H1 (cell line): ENCODE measurements at regions not wholly inside any gene's neighbourhood (a gene's known extent, or its start where the extent isn't known, plus 50 kb on each side); places are given as distances from the start of the nearest gene placed in this dataset.

Experiments used
- ASH2L ChIP-seq: fragments of 200-600, 300-600 bp; sonication (generic); IDR thresholded peaks from one replicate; pipeline ENCODE4 v1.7.1; 2017; ENCODE audit warnings: low read length
- BCL11A ChIP-seq, 2 experiments: IDR thresholded peaks; one replicate each; pipeline ENCODE4 v1.6.1; 2011; ENCODE audit warnings: low read depth in 2 of 2, low read length in 2 of 2, mild to moderate bottlenecking in 2 of 2
- CREB1 ChIP-seq: IDR thresholded peaks from 2 replicates; pipeline ENCODE4 v1.6.1; 2012; ENCODE audit warnings: inconsistent platforms
- KDM4A ChIP-seq: IDR thresholded peaks from one replicate; pipeline ENCODE4 v1.7.1; 2012; ENCODE audit warnings: low read depth, mild to moderate bottlenecking, moderate library complexity, low read length, inconsistent platforms; ENCODE audit not compliant: severe bottlenecking
- NRF1 ChIP-seq: IDR thresholded peaks from 2 replicates; pipeline ENCODE4 v1.6.1; 2011; ENCODE audit warnings: mild to moderate bottlenecking, low read depth, low read length, improper control_type of control experiment
- SP2 ChIP-seq: IDR thresholded peaks from 2 replicates; pipeline ENCODE4 v1.6.1; 2012; ENCODE audit warnings: mild to moderate bottlenecking, low read length, inconsistent platforms
- TCF12 ChIP-seq: IDR thresholded peaks from 2 replicates; pipeline ENCODE4 v1.6.1; 2011; ENCODE audit warnings: low read depth, mild to moderate bottlenecking, low read length
- TF ChIP-seq, protein P1 (sequence below): fragments of 300-600 bp; sonication (generic); IDR thresholded peaks from 2 replicates; pipeline ENCODE4 v1.7.1; 2012; ENCODE audit warnings: low read length, moderate library complexity, mild to moderate bottlenecking, inconsistent platforms; ENCODE audit not compliant: insufficient replicate concordance
- TF ChIP-seq, protein P2 (sequence below): IDR thresholded peaks from 2 replicates; pipeline ENCODE4 v1.6.1; 2012; ENCODE audit warnings: inconsistent platforms

DNA sequence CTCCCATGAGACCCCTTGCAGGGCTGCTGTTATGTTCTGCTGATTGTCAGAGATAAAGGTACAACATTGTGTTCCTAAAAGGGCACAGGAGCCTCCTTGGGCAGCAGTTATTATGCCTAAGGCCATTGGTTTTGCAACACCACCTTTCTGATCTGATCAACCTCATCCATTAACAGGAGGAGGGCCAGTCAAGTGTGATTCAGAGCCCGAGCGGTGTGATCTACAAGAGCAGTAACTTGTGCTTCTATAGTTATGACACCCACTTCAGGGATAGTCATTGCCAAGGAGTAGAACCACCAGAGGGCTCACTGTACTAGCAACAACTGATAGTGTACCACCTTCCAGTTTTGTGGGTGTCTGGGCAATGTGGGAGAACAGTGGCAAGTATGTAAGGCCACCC is 1457.9 kb upstream of the CADM2 start (continued):
- TF ChIP-seq, protein P1, sequence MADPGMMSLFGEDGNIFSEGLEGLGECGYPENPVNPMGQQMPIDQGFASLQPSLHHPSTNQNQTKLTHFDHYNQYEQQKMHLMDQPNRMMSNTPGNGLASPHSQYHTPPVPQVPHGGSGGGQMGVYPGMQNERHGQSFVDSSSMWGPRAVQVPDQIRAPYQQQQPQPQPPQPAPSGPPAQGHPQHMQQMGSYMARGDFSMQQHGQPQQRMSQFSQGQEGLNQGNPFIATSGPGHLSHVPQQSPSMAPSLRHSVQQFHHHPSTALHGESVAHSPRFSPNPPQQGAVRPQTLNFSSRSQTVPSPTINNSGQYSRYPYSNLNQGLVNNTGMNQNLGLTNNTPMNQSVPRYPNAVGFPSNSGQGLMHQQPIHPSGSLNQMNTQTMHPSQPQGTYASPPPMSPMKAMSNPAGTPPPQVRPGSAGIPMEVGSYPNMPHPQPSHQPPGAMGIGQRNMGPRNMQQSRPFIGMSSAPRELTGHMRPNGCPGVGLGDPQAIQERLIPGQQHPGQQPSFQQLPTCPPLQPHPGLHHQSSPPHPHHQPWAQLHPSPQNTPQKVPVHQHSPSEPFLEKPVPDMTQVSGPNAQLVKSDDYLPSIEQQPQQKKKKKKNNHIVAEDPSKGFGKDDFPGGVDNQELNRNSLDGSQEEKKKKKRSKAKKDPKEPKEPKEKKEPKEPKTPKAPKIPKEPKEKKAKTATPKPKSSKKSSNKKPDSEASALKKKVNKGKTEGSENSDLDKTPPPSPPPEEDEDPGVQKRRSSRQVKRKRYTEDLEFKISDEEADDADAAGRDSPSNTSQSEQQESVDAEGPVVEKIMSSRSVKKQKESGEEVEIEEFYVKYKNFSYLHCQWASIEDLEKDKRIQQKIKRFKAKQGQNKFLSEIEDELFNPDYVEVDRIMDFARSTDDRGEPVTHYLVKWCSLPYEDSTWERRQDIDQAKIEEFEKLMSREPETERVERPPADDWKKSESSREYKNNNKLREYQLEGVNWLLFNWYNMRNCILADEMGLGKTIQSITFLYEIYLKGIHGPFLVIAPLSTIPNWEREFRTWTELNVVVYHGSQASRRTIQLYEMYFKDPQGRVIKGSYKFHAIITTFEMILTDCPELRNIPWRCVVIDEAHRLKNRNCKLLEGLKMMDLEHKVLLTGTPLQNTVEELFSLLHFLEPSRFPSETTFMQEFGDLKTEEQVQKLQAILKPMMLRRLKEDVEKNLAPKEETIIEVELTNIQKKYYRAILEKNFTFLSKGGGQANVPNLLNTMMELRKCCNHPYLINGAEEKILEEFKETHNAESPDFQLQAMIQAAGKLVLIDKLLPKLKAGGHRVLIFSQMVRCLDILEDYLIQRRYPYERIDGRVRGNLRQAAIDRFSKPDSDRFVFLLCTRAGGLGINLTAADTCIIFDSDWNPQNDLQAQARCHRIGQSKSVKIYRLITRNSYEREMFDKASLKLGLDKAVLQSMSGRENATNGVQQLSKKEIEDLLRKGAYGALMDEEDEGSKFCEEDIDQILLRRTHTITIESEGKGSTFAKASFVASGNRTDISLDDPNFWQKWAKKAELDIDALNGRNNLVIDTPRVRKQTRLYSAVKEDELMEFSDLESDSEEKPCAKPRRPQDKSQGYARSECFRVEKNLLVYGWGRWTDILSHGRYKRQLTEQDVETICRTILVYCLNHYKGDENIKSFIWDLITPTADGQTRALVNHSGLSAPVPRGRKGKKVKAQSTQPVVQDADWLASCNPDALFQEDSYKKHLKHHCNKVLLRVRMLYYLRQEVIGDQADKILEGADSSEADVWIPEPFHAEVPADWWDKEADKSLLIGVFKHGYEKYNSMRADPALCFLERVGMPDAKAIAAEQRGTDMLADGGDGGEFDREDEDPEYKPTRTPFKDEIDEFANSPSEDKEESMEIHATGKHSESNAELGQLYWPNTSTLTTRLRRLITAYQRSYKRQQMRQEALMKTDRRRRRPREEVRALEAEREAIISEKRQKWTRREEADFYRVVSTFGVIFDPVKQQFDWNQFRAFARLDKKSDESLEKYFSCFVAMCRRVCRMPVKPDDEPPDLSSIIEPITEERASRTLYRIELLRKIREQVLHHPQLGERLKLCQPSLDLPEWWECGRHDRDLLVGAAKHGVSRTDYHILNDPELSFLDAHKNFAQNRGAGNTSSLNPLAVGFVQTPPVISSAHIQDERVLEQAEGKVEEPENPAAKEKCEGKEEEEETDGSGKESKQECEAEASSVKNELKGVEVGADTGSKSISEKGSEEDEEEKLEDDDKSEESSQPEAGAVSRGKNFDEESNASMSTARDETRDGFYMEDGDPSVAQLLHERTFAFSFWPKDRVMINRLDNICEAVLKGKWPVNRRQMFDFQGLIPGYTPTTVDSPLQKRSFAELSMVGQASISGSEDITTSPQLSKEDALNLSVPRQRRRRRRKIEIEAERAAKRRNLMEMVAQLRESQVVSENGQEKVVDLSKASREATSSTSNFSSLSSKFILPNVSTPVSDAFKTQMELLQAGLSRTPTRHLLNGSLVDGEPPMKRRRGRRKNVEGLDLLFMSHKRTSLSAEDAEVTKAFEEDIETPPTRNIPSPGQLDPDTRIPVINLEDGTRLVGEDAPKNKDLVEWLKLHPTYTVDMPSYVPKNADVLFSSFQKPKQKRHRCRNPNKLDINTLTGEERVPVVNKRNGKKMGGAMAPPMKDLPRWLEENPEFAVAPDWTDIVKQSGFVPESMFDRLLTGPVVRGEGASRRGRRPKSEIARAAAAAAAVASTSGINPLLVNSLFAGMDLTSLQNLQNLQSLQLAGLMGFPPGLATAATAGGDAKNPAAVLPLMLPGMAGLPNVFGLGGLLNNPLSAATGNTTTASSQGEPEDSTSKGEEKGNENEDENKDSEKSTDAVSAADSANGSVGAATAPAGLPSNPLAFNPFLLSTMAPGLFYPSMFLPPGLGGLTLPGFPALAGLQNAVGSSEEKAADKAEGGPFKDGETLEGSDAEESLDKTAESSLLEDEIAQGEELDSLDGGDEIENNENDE: no peak
- TF ChIP-seq ASH2L (no peak), SP2 (no peak), NRF1 (no peak), KDM4A (no peak), BCL11A (IDR thresholded peaks at IDR 0.05; ENCODE audit: low read depth in 2 of 2, low read length in 2 of 2) (no peak), CREB1 (no peak), TCF12 (no peak)
- TF ChIP-seq, protein P2, sequence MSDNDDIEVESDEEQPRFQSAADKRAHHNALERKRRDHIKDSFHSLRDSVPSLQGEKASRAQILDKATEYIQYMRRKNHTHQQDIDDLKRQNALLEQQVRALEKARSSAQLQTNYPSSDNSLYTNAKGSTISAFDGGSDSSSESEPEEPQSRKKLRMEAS: no peak
